DND-41 (cell line): ENCODE measurements at regions not wholly inside any gene's neighbourhood (a gene's known extent, or its start where the extent isn't known, plus 50 kb on each side); places are given as distances from the start of the nearest gene placed in this dataset.

Source experiments
- ATAC-seq: fragments of 200-7000 bp; cut with Tn5 transposase; 3 replicates; pipeline ENCODE4 v1.9.1; 2021; ENCODE audit warnings: low read depth; ENCODE audit not compliant: insufficient read depth
- DNase-seq: peaks from one replicate; pipeline ENCODE4 v3.0.0-alpha.2; 2020
- H2AFZ ChIP-seq: 2 replicates; pipeline ENCODE4 v1.6.0; 2012; ENCODE audit warnings: low read depth, low read length
- H3K27ac ChIP-seq: 2 replicates; pipeline ENCODE4 v1.5.1; 2012; ENCODE audit warnings: low read length, inconsistent platforms
- H3K27me3 ChIP-seq: fragments of 200-600 bp; sonication (generic); 2 replicates; pipeline ENCODE4 v1.6.0; 2012; ENCODE audit warnings: low read length, mild to moderate bottlenecking, inconsistent platforms; ENCODE audit not compliant: insufficient read depth, poor library complexity
- H3K36me3 ChIP-seq: 2 replicates; pipeline ENCODE4 v1.5.1; 2012; ENCODE audit warnings: low read length, inconsistent platforms; ENCODE audit not compliant: insufficient read depth
- H3K4me1 ChIP-seq: 2 replicates; pipeline ENCODE4 v1.5.1; 2012; ENCODE audit warnings: mild to moderate bottlenecking, low read length; ENCODE audit not compliant: insufficient read depth
- H3K4me2 ChIP-seq: 2 replicates; pipeline ENCODE4 v1.6.0; 2012; ENCODE audit warnings: mild to moderate bottlenecking, moderate library complexity, low read length, inconsistent platforms; ENCODE audit not compliant: insufficient read depth
- H3K4me3 ChIP-seq, 2 experiments: fragments of 200-600 bp in 1 of 2; shearing (Covaris generic) in 1 of 2; 2 replicates each; pipeline ENCODE4 v1.5.1; 2012 to 2016; ENCODE audit warnings: inconsistent platforms in 2 of 2, low read length in 2 of 2, mild to moderate bottlenecking in 2 of 2, low read depth in 1 of 2, moderate library complexity in 1 of 2
- H3K79me2 ChIP-seq: 2 replicates; pipeline ENCODE4 v1.6.0; 2012; ENCODE audit warnings: low read length, inconsistent platforms; ENCODE audit not compliant: insufficient read depth
- H3K9ac ChIP-seq: 2 replicates; pipeline ENCODE4 v1.6.0; 2012; ENCODE audit warnings: low read depth, mild to moderate bottlenecking, inconsistent platforms, low read length, moderate library complexity
- H3K9me3 ChIP-seq: 2 replicates; pipeline ENCODE4 v1.5.1; 2012; ENCODE audit warnings: low read length, moderate library complexity, mild to moderate bottlenecking, inconsistent platforms; ENCODE audit not compliant: insufficient read depth, severe bottlenecking
- H4K20me1 ChIP-seq: 2 replicates; pipeline ENCODE4 v1.6.0; 2012; ENCODE audit warnings: low read length; ENCODE audit not compliant: insufficient read depth
- CTCF ChIP-seq: IDR thresholded peaks from 2 replicates; pipeline ENCODE4 v1.5.1; 2012; ENCODE audit warnings: borderline replicate concordance, low read length, moderate library complexity, mild to moderate bottlenecking; ENCODE audit not compliant: poor library complexity, severe bottlenecking; ENCODE audit errors: extremely low read depth
- EZH2 ChIP-seq: IDR thresholded peaks from 3 replicates; pipeline ENCODE4 v1.6.1; 2012; ENCODE audit warnings: borderline replicate concordance, low read depth, mild to moderate bottlenecking, moderate library complexity, low read length, inconsistent platforms; ENCODE audit not compliant: severe bottlenecking

- TF ChIP-seq CTCF: no peak
- no peak for TF ChIP-seq EZH2
- H2AFZ ChIP-seq: no peak overlapping the region
- H3K9ac ChIP-seq: no peak overlapping the region
- no peak overlapping the region for H3K4me3 ChIP-seq
- no peaks in the 10 kb centered on the region for H3K79me2 ChIP-seq
- H3K9me3 ChIP-seq: no peaks in the 10 kb centered on the region
- no peak overlapping the region for H3K27ac ChIP-seq
- H3K4me2 ChIP-seq: no peak overlapping the region
- DNase-seq (no peak), ATAC-seq (no peak)
- H4K20me1 ChIP-seq: no peaks in the 10 kb centered on the region
- H3K4me1 ChIP-seq: no peaks in the 10 kb centered on the region
- no peaks in the 10 kb centered on the region for H3K27me3 ChIP-seq
- H3K36me3 ChIP-seq: no peaks in the 10 kb centered on the region
These were observed 407.0 kb upstream of the B3GAT1 start for GRCh38 chr11:134819041-134819440.

GRCh38 chr11:134818516-134818915 lies 406.5 kb upstream of the B3GAT1 start:
- ATAC-seq: no peak

GRCh38 chr11:134815404-134815803 lies 403.4 kb upstream of the B3GAT1 start:
- Histone ChIP-seq H3K4me3 (no peak overlapping the region), H3K4me2 (no peak overlapping the region), H3K27ac (no peak overlapping the region), H3K9me3 (no peaks in the 10 kb centered on the region), H3K4me1 (no peaks in the 10 kb centered on the region), H3K27me3 (no peaks in the 10 kb centered on the region), H3K79me2 (no peaks in the 10 kb centered on the region), H2AFZ (no peak overlapping the region), H4K20me1 (no peaks in the 10 kb centered on the region), H3K36me3 (no peaks in the 10 kb centered on the region), H3K9ac (no peak overlapping the region)
- no peak for DNase-seq
- no peak for TF ChIP-seq CTCF
- no peak for TF ChIP-seq EZH2
- no peak for ATAC-seq

More at GRCh38 chr11:134818516-134818915, 406.5 kb upstream of the B3GAT1 start:
- no peak for DNase-seq
- H3K4me2 ChIP-seq: no peak overlapping the region
- no peaks in the 10 kb centered on the region for H4K20me1 ChIP-seq
- H3K9ac ChIP-seq: no peak overlapping the region
- H2AFZ ChIP-seq: no peak overlapping the region
- H3K27me3 ChIP-seq: no peaks in the 10 kb centered on the region
- H3K9me3 ChIP-seq: no peaks in the 10 kb centered on the region
- H3K27ac ChIP-seq: no peak overlapping the region
- H3K79me2 ChIP-seq: no peaks in the 10 kb centered on the region
- H3K4me3 ChIP-seq: no peak overlapping the region
- H3K4me1 ChIP-seq: no peaks in the 10 kb centered on the region
- TF ChIP-seq EZH2 (no peak), CTCF (no peak)
- no peaks in the 10 kb centered on the region for H3K36me3 ChIP-seq

GRCh38 chr11:134807997-134808396 lies 396.0 kb upstream of the B3GAT1 start:
- Histone ChIP-seq H3K4me1 (no peaks in the 10 kb centered on the region), H3K79me2 (no peaks in the 10 kb centered on the region), H3K4me2 (no peak overlapping the region), H3K27ac (no peak overlapping the region), H3K9me3 (no peaks in the 10 kb centered on the region), H3K36me3 (no peaks in the 10 kb centered on the region), H3K4me3 (no peak overlapping the region), H3K27me3 (no peaks in the 10 kb centered on the region), H2AFZ (no peak overlapping the region), H4K20me1 (no peaks in the 10 kb centered on the region), H3K9ac (no peak overlapping the region)
- no peak for ATAC-seq
- no peak for TF ChIP-seq CTCF
- no peak for DNase-seq
